Islet precursor cell (in vitro differentiated cells): ENCODE measurements at regions not wholly inside any gene's neighbourhood (a gene's known extent, or its start where the extent isn't known, plus 50 kb on each side); places are given as distances from the start of the nearest gene placed in this dataset.

Experiments
- DNase-seq: peaks from one replicate; pipeline ENCODE4 v3.0.0-alpha.2; 2018

DNA sequence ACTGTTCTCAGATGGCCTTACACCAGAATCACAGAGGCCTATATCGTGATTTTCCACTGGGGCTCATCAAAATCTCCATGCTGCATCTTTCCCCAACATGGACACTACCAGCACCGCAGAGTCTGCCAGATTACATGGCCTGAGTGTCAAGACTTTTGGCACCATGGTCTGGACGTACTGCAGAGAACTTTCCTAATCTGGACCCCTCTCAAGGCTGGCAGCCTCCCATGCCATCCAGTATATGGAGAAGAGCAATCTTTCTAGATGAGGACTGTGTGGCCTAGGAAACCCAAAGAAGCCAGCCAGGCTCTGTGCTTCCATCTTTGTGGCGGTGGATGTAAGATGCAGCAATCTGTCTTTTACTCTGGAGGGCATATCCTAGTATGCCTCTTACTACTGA, 139.2 kb downstream of the ADAMTS15 start:
- no peak for DNase-seq

DNA sequence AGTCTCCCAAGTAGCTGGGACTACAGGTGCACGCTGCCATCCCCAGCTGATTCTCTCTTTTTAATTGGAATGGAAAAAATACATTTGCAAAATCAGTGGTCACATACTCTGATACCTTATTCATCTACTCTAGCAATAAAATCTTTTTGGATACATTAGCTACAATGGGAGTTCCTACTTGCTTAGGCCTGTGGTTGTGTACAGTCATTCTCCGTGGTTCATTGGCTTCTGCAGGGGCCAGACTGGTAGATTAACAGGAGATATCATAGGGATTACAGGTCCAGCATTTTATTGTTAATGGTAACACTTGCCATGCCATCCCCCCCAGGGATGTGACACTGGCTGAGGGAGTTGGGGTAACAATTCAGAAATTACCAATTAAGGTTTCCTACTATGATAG, 140.0 kb downstream of the ADAMTS15 start:
- DNase-seq: no peak

DNA sequence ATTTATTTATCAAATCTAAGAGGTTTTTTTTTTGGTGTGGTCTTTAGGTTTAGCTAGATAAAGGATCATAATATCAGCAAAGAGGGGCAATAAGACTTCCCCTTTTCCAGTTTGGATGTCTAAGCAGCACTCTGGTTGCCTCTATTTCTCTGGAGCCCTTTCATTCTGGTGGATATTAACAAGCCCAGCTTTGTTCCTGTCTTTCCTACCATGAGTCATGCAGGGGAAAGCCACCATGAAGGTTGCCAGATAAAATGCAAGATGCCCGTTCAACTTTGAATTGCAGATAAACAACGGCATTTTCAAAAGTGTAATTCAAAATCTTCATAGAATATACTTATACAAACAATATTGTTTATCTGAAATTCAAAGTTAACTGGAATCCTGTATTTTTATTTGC, 143.6 kb downstream of the ADAMTS15 start:
- no peak for DNase-seq

DNA sequence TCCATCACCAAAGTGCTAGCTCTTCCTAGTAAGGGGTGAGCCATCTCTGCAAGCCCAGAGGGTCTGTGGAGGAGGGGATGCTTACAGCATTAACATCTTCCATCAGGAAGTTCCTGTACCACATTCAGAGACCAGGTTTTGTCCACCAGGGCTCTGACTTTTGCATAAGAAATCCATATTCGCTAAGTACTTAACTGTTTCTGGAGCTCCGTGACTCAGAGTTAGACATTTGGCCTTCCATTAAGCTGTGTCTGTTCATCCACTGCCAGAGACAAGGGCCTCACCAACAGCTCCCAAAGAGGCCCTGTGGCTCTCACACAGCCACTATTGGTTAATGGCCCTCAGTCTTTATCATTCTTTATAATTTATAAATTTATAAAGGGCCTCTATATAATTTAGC, 144.6 kb downstream of the ADAMTS15 start:
- no peak for DNase-seq

DNA sequence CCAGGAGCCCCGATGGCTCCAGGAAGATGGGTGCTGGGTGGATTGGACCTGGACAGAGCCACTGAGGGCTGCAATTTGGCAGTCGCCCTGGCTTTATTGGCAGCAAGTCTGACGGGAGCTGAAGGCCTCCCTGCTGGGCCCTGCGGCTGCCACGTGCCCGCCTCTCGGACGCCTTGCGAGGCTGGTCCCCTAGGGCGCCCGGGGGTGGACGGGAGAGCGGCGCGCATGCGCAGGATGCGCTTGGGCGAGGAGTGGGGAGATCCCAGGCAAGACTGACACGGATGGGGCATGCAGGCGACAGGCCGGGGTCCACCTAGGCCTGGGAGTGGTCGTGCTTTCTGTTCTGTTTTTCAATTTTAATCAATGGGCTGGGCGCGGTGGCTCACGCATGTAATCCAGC, 150.0 kb downstream of the ADAMTS15 start:
- no peak for DNase-seq

DNA sequence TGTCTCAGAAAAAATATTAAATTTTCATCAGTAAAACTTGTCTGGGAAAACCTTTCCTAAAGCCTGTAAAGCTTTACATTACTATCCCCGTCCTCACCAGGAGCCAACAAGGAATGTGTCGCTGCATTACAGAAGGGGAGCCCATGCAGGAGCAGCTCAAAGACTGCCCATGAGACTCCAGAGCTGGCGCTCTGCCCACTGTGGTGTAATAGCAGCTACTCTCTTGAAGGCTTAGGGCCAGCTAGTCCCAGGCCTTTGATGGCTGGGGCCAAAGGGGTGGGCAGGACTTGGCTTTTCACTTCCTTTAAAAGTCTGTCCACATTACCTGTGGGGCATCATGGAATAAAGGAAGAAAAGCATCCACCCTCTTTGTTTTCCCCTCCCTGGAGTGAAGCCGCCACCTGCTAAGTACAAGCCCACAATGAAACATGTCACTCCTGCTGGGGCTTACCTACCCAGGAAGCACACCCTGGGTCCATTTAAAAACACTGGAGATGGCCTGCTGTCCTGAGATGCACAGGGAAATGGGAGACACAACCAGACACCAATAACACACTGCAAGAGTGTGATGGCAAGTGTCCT, 150.7 kb downstream of the ADAMTS15 start:
- DNase-seq: no peak

DNA sequence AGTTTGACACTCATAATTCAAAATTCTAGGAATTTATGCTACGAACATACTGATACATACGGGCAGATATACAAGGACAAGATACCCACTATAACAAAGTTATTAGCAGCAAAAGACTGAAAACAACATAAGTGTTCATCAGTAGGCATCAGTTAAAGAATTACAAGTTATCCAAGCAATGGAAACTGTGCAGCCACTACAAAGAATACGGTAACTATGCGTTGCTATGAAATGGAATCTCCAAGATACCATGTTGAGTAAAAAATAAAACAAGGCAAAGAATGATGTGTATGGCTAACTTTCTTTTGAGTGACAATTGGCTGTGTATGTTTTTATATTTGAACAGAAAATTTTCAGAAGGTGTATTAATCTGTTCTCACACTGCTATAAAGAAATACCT, 151.7 kb downstream of the ADAMTS15 start:
- DNase-seq: no peak

DNA sequence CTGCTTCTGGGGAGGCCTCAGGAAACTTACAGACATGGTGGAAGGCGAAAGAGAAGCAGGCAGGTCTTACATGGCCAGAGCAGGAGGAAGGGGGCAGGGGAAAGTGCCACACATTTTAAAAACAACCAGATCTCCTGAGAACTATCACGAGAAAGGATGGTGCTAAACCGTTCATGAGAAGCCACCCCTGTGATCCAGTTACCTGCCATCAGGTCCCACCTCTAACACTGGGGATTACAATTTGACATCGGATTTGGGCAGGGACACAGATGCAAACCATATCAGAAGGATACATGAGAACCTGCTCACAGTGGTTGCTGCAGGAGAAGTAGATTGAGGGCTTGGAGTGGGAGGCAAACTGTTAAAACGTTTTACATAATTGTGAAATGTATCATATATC, 152.2 kb downstream of the ADAMTS15 start:
- no peak for DNase-seq

DNA sequence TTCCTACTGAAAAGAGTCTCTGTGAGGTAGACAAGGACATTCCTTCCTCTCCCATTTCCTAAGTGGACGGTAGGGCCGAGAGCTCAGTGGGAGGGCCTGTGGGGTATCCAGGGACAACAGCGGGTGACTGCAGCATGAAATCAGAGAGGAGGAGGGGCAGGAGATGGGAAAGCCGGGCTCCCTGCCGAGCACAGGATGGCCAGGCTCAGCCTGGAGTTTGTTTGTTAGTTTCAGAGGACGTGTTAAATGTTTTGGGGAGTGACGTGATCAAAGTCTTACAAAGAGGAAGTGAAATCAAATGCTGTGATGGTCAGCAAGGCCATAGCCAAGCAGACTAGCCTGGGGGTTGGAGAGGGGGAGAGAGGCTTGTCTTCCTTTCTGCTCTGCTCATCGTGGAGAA, 152.7 kb downstream of the ADAMTS15 start:
- DNase-seq: no peak

DNA sequence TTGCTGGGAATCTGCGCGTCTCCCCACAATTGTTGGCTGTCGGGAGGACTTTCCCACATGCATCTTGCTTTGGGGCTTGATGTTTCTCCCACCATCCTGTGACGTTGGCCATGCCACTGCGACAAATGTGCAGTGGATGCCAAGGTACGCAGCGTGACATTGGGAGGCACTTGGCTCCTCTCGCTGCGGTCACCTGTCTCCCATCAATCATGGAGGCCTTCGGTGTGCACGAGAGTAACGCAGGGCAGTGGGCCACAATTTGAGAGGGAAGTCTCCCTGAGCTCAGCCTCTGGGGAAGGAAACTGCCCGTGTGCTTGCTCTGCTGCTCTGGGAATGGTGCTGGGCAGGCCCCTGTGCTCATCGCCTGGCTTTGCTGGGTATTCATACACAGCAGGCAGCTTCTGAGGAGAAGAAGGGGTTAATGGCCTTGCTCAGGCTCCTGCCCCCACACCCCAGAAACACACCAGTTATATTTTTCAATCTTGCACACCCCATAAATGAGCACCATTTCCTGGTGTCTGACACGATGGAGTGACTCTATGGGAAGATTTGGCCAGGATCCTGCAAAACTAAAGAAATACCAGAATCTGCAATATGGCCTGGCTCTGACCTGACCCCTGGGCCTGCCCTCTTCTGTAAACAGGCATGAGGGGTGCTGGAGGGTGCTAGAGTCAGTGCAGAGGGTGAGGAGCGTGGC, 153.5 kb downstream of the ADAMTS15 start:
- no peak for DNase-seq

DNA sequence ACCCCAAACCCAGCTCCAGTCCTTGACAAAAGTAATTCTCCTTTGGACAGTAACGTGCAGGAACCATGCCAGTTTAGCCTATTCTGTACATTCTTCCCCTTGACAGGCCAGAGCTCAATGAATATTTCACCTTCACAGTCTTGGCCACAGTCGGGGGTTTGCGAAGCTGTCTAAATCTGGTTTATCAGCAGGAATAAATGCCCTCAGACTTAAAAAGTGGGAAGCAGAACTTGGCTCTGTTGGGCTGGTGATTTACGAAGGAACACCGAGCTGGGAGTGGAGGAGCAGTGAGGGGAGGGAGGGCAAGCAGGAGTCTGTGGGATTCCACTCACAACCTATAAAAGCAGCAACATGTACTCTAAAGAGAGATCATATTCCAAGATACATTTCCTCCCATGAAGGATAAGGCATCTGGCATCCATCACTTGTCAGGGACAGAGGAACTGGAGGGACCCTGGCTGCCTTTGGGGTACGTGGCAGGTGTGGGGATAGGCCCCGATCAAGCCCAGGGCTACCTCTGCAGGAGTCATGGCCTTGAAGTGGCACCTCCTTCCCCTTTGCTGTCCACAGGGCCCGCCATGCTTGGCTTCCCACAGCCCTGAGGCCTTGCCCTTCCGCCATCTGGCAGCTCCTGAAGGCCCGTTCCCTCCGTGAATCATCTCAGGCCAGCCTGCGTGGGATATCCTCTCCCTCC, 154.3 kb downstream of the ADAMTS15 start:
- no peak for DNase-seq

DNA sequence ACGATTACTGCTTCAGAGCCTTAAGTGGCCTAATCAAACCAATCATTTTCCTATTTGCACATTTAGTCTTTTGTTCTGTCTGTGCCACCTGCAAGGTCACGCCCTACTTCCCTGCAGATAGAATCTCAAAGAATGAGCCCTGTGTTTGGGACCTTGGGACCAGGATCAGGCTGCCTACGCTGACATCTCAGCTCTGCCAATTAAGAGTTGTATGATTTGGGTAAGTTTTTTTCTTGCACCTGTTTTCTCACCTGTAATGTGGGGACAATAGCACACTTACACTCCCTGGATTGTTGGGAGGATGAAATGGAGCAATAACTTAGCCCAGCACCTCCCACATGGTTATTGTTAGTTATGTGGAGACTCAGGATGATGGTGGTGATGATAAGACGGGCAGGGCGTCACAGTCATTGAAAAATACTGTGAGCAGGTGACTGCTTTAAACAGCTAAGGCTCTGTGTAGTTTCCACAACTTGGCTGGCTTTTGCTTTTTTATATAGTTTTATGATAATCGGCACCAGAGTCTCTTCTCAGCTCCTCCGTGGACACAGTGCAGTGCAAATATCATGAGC, 155.0 kb downstream of the ADAMTS15 start:
- no peak for DNase-seq

DNA sequence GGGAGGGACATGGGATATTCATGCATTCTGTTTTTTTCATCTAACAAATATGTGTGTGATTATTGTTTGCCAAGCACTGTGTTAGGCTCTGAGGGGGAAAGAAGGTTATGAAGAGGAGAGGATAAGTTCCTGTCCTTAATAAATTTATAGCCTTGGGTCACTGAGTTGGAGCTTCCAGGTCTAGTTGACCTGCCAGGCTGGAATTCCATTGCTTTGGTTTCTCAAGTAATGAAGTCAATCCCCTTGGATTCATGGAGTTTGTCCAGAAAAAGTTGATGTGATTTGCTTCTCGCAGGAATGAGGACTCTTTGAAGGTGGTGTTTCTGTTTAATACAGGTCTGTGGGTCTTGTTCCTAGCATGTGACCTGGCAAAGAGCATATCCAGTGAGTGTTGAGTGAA, 156.2 kb downstream of the ADAMTS15 start:
- DNase-seq: no peak

DNA sequence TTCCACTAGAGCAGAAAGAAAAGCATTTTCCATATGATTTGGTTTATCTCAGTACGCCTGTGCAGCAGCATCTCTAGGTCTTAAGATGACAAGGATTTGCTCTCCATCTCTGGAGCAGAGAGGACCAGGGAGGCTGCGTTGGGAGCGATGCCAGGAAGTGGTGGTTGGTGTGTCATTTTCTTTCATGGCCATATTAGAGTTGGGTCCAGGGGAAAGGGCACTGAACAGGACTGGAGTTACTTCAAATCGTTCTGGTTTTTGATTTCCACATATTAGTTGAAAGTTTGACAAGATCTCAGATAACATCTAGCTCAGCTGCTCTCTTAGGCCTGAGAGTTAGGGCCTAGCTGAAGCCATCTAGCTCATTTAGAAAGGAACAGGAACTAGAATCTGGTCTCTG, 157.7 kb downstream of the ADAMTS15 start:
- no peak for DNase-seq

DNA sequence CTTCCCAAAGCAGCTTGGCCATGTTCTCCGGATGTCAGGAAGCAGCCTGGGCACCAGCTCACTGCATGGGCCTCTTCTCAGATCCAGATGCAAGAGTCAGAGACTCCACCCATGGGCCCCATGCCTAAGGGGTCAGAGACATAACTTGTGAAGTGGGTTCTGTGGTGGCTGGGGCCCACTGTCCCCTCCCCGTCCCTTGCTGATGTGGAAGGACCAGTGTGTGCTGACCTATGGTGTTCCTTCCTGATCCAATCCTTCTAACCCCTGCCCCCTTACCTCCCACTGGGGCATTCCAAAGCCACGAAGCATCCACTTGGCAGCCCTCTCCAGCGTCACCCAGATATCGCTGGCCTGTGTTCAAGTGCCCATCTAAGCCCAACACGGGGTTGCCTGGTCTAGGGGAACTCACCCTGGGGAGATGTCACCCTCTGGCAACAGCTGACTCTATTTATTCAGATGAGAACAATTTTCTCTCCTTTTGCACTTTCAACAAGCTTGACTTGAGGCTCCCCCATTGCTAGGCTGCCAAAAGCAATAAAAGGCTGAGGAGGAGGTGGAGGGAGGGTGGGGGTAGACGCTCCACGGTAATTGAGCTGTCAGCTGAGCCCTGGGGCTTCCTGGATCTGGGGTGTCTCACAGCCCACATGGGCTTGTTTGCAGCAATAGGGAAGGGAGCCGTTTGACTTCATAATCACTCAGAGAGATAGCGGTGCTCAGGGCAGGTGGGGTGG, 158.5 kb downstream of the ADAMTS15 start:
- no peak for DNase-seq

DNA sequence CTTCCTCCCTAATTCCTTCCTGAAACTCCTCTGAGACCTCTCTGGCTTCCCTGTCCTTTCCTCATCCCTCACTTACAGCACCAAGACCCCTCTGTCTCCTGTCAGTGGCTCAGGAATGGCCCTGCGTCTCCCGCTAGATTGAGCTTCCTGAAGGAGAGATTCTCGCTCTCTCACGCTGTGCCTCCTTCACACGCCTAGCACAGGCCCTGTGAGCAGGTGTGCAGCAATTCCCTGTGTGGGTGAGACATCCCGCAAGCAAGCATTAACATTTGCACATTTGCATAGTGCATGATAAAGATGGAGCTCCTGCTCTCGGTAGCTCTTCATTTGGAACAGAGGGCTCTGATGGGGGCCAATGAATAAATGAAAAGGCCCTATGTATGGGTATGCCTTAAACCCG, 159.8 kb downstream of the ADAMTS15 start:
- no peak for DNase-seq

DNA sequence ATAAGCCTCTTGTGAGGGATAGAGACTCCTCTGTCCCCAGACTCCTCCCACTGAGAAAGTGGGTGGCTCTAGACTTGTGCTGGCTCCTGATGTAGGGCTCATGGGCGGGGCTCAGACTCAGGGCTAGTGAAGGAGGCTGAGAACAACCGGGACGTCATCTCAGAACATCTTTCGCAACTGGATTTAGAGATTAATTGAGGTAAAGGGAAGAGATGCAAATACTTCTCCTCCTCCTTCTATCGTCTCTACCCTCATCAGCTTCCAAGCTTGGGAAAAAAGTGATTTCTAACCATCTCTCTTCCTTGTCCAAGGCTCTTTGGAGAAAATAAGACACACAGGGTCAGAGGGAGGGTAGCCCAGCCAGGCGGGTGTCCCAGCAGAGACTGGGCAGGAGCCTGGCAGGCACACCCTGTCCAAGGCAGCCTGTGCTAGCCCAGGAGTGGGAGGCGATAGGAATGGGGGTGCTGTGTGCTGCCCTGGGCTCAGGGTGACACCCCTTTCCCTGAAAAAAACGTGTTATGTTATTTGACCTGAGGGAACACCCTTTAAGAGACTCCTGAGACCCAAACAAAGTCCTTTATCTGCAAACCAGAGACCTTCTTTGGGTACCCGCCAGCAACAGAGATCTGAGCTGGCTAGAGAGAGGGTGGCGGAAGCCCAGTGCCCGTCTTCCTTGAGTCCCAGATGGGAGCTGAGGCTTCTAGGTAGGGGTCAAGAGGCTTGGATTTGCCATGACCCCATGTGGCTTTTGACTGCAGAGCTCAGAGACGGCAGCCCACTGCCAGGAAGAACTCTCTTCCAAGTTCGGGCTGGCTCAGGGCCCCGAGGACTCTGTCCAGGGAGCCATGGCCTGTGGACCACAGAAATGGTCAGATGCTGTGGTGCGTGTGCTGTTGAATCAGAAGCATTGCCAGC, 160.9 kb downstream of the ADAMTS15 start:
- DNase-seq: no peak

DNA sequence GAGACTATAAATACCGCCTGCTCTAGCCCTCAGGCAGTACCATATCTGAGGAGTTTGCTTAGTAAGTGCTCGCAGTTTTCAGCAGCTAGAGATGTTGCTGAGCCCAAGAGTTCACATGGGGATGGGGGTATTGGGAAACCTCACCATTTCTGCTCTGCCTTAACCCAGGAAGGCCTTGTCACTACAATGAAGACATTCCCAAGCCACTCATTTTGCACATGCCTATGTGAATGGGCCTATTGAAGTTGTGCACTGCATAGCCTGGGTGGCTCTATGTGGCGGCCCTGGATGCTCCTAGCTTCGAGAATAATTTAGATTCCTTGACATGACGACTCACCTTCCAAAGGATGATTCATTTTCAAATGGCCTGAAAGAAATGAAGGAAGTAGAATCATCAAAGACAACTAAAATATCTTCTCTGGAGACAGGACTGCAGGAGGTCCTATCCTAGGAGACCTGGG, 163.4 kb downstream of the ADAMTS15 start:
- DNase-seq: peak; percentile 88

DNA sequence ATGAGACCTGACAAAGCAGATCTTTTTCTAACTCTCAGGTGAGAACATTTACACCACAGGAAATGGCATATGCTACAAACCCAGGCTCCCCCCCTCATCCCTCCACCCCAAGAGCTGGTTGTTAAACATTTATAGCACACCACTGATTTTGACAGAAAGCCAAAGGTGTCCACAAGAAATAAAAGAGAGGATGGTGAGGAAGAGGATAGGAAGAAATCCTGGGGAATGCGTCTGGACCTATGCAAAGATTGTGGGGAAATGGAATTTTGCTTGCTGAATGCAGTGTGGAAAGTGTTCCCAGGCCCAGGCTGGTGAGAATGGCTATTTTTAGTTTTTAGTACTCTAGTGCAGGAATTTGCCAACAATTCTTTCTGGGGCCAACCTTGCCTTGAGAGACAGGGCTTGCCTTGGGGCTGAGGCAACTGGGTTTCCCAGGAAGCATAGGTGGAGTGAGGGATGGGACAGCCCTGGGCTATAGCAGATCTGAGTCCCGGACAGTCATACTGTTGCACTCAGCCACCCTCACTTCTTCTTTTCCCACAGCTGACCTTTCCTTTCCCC, 163.9 kb downstream of the ADAMTS15 start:
- peak; percentile 80 for DNase-seq

DNA sequence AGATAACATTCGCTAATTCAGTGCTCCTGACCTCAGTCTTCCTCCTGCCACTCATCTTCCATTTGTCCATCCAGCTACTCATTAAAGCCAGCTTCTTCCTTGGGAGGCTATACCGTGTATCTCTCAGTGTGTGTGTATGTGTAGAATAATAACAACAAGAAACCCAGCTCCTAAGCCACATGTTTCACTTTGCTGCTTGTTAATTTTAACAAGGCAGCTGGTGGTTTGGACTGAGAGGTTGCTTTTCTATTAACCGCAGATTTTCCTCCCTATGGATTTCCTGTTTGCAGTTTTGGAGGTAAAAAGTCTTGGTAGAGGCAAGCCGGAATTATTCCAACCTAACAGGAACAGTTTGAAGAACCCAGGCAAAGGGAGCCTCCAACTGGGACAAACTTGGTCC, 165.0 kb downstream of the ADAMTS15 start:
- DNase-seq: no peak

DNA sequence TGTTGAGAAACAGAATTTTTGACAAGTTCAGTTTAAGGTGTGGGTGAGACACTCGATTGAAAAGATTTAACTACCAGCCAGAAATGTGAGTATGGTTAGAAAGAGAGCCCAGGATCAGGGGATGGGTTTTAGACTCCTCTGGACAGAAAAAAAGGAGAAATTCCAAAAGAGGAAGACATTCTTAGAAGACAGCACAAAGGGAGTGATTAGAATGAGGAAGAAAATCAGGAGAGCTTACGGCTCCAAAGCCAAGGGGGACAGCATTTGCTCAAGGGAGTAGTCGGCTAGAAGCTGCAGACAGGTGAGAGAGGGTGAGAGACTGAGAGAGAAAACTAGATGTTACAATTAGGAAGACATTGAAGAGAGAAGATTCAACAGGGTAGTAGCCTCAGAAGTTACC, 166.1 kb downstream of the ADAMTS15 start:
- DNase-seq: peak; percentile 5

DNA sequence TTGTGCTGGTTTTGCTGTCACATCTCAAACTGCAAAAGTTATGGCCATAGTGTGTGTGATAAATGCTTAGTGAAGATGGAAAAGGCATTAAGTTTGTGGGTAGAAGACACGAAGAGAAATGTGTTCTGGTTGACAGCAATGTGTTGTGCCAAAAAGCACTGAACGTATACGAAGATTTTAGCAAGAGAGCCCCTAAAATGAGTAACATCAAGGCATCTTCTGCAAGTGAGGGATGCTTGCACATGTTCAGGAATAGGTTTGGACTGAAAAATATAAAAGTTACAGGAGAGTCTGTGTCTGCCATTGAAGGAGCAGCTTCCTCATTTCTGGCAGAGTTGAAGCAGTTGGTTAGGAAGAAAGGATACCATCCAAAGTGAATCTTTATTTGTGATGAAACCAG, 167.1 kb downstream of the ADAMTS15 start:
- DNase-seq: no peak
